Smooth muscle cell (in vitro differentiated cells): ENCODE measurements at regions not wholly inside any gene's neighbourhood (a gene's known extent, or its start where the extent isn't known, plus 50 kb on each side); places are given as distances from the start of the nearest gene placed in this dataset.
"Not testable (repeated sequence)": the region's sequence is repeated elsewhere in the genome, so short reads cannot be mapped to it uniquely, and the experiment has no call there.

Experiments
- DNase-seq: peaks from one replicate; lab custom pipeline; 2025; ENCODE audit not compliant: unreplicated experiment; lab: John Stamatoyannopoulos, UW
- H2AFZ ChIP-seq: fragments of 200-600 bp; sonication (generic); 2 replicates; pipeline ENCODE4 v1.6.0; 2016; ENCODE audit warnings: antibody characterized with exemption, low read depth, mild to moderate bottlenecking
- H3F3A ChIP-seq: fragments of 200-600 bp; sonication (generic); 2 replicates; pipeline ENCODE4 v1.6.0; 2017; ENCODE audit warnings: antibody characterized with exemption, low read depth
- H3K27ac ChIP-seq: fragments of 200-600 bp; sonication (generic); 2 replicates; pipeline ENCODE4 v1.5.1; 2016; ENCODE audit warnings: low read depth, mild to moderate bottlenecking
- H3K27me3 ChIP-seq: fragments of 200-600 bp; sonication (generic); 2 replicates; pipeline ENCODE4 v1.6.1; 2016; ENCODE audit warnings: low read depth, mild to moderate bottlenecking
- H3K36me3 ChIP-seq: fragments of 200-600 bp; sonication (generic); 2 replicates; pipeline ENCODE4 v1.5.1; 2016; ENCODE audit warnings: low read depth
- H3K4me1 ChIP-seq: fragments of 200-600 bp; sonication (generic); 2 replicates; pipeline ENCODE4 v1.5.1; 2016; ENCODE audit warnings: low read depth
- H3K4me2 ChIP-seq: fragments of 200-600 bp; sonication (generic); 2 replicates; pipeline ENCODE4 v1.6.0; 2016; ENCODE audit warnings: mild to moderate bottlenecking
- H3K4me3 ChIP-seq: fragments of 200-600 bp; sonication (generic); 2 replicates; pipeline ENCODE4 v1.5.1; 2016; ENCODE audit warnings: mild to moderate bottlenecking
- H3K79me2 ChIP-seq: fragments of 200-600 bp; sonication (generic); 2 replicates; pipeline ENCODE4 v1.6.0; 2016; ENCODE audit warnings: low read depth, mild to moderate bottlenecking
- H3K9ac ChIP-seq: fragments of 200-600 bp; sonication (generic); 2 replicates; pipeline ENCODE4 v1.6.0; 2016; ENCODE audit warnings: low read depth
- H3K9me3 ChIP-seq: fragments of 200-600 bp; sonication (generic); replicated peaks from 2 replicates; pipeline ENCODE4 v1.5.1; 2016; ENCODE audit warnings: low read depth
- H4K20me1 ChIP-seq: fragments of 200-600 bp; sonication (generic); 2 replicates; pipeline ENCODE4 v1.6.0; 2016; ENCODE audit warnings: low read depth
- WGBS: methylation state at CpG from one replicate; pipeline ENCODE4 v1.1.7; 2016; ENCODE audit warnings: low lambda C conversion rate; 5-methylcytosine and 5-hydroxymethylcytosine counted together
- TF ChIP-seq, protein P1 (sequence below): fragments of 200-600 bp; sonication (generic); IDR thresholded peaks from 2 replicates; pipeline ENCODE4 v1.5.1; 2017; ENCODE audit warnings: borderline replicate concordance, mild to moderate bottlenecking, antibody characterized with exemption; ENCODE audit not compliant: insufficient read depth, poor library complexity, severe bottlenecking

DNA sequence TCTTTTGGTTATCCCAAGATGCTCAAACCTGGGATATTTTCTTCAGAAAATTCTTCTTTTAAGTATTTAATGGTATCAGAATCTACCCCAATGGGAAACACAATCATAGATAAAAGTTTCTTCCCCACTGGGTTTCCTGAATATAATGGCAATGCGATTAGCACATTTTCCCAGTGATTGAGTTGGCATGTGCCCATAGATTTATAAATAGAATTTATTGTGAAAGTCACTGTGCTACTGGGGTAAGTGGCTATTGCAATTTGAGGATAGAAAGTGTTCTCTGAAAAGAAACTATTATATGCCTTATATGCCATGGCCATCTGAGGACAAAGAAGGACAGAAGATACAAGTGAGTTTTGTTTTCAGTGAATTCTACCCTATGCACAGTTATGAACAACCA lies 99.0 kb upstream of the RBMS3 start:
- no peaks in the 10 kb centered on the region for H3K79me2 ChIP-seq
- no peak overlapping the region for H2AFZ ChIP-seq
- WGBS, result 97% methylated on average over 1 of the region's 1 CpG
- H3K36me3 ChIP-seq, result no peaks in the 10 kb centered on the region
- H3K27ac ChIP-seq, result no peak overlapping the region
- peaks cover 19% of the 10 kb centered on the region for H3K4me1 ChIP-seq
- H4K20me1 ChIP-seq, result no peaks in the 10 kb centered on the region
- H3K27me3 ChIP-seq, result no peaks in the 10 kb centered on the region
- peaks cover 11% of the 10 kb centered on the region for H3F3A ChIP-seq
- H3K4me2 ChIP-seq, result no peak overlapping the region
- DNase-seq, result no peak
- TF ChIP-seq, protein P1, sequence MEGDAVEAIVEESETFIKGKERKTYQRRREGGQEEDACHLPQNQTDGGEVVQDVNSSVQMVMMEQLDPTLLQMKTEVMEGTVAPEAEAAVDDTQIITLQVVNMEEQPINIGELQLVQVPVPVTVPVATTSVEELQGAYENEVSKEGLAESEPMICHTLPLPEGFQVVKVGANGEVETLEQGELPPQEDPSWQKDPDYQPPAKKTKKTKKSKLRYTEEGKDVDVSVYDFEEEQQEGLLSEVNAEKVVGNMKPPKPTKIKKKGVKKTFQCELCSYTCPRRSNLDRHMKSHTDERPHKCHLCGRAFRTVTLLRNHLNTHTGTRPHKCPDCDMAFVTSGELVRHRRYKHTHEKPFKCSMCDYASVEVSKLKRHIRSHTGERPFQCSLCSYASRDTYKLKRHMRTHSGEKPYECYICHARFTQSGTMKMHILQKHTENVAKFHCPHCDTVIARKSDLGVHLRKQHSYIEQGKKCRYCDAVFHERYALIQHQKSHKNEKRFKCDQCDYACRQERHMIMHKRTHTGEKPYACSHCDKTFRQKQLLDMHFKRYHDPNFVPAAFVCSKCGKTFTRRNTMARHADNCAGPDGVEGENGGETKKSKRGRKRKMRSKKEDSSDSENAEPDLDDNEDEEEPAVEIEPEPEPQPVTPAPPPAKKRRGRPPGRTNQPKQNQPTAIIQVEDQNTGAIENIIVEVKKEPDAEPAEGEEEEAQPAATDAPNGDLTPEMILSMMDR, result no peak
- no peak overlapping the region for H3K9ac ChIP-seq
- H3K9me3 ChIP-seq, result no peaks in the 10 kb centered on the region
- no peak overlapping the region for H3K4me3 ChIP-seq

DNA sequence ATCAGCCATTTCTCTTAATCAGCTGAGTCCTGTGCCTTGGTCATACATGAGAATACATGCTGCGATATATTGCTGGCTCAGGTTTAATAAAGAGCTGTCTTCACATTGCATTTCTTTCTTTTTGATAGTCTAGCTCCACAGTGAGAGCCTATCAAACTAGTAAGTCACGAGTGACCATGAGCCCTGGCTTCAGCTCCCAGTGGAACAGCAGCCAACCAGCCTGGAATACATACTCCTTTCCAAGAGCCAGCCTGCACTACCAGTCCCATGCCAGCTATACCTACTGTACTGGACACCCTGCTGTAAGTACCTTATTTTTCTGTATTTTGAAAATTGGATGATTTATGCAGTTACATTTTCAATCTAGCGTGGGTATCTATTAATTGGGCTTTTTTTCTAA lies 98.0 kb upstream of the RBMS3 start:
- DNase-seq, result not testable (repeated sequence)
- 94% methylated on average over 3 of the region's 3 CpGs for WGBS
- peak overlapping the region; percentile 95 for H3K27ac ChIP-seq

DNA sequence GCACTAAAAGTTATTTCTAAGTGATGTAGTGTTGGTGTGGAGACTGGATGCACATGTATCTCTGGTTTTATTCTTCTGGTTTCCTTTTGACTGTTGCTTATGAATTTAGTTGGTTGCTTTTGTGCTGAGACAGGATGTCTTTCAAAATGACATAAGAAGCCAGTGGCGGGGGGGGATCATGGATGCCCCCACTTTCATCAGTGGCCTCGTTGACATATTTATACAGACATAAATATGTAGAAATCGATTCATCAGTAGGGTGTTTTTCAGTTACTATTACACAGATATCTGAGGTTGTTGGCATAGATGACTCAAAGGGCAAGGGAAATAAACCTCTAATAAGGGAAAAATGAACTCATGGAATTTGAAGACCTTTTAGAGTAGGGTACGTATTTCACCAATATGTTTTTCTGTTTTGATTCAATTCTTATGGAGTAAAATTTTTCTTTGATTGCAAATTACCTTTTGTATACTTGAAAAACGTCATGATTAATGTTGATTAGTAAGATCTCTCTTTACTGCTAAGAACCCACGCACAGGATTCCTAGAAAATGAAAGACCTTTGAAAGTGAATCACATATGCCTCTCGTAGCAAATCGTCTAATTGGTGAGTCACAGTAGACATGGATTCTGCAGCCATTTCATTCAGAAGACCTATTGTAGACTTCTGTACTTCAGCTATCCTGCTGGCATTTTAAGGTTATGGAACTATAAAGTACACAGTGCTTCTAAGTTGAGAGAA lies 97.4 kb upstream of the RBMS3 start:
- TF ChIP-seq, protein P1, result no peak
- Histone ChIP-seq H3K4me1 (peaks cover 19% of the 10 kb centered on the region), H3K27ac (peak overlapping the region; percentile 95), H3K9me3 (no peaks in the 10 kb centered on the region), H3K79me2 (no peaks in the 10 kb centered on the region), H3K27me3 (no peaks in the 10 kb centered on the region), H2AFZ (no peak overlapping the region), H3K36me3 (no peaks in the 10 kb centered on the region), H3K4me2 (peak overlapping the region; percentile 71), H3F3A (peaks cover 14% of the 10 kb centered on the region), H3K9ac (no peak overlapping the region), H3K4me3 (no peak overlapping the region), H4K20me1 (no peaks in the 10 kb centered on the region)
- WGBS, result 52% methylated on average over 8 of the region's 8 CpGs
- no peak for DNase-seq

More for the DNA sequence above, 98.0 kb upstream of the RBMS3 start:
- H4K20me1 ChIP-seq, H3K9me3 ChIP-seq, H2AFZ ChIP-seq, H3K27me3 ChIP-seq, H3K4me3 ChIP-seq, H3K36me3 ChIP-seq, H3K9ac ChIP-seq, H3K79me2 ChIP-seq: not testable (repeated sequence)
- Histone ChIP-seq H3F3A (peaks cover 14% of the 10 kb centered on the region), H3K4me1 (peaks cover 19% of the 10 kb centered on the region), H3K4me2 (peak overlapping the region; percentile 71)

DNA sequence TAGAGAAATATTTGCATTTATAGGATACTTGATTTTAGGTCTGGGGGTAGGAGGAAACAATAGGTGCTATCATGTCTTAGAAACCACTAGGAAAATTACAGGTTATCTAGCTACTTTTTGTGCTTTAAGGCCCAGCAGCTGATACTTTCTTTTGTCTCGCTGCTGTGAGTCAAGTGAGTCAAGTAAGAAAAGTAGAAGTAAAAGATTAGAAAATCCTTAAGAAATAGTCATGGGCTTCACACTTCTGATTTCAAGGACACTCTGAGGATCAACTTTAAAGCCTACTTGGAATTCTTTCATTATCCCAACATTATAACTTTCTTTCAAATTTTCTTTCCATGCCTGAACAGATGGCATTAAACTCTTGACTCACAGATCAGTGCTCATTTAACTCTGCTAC lies 95.2 kb upstream of the RBMS3 start:
- Histone ChIP-seq H3K79me2 (no peaks in the 10 kb centered on the region), H4K20me1 (no peaks in the 10 kb centered on the region), H3K27ac (peak overlapping the region; percentile 95), H3K9me3 (no peaks in the 10 kb centered on the region), H3K4me3 (no peak overlapping the region), H3K9ac (peak overlapping the region; percentile 63), H3K36me3 (no peaks in the 10 kb centered on the region), H3K27me3 (no peaks in the 10 kb centered on the region), H3K4me1 (peaks cover 19% of the 10 kb centered on the region), H3F3A (peaks cover 14% of the 10 kb centered on the region), H2AFZ (no peak overlapping the region), H3K4me2 (peak overlapping the region; percentile 71)
- no peak for DNase-seq
- WGBS, result 6% methylated on average over 1 of the region's 1 CpG
- TF ChIP-seq, protein P1, result no peak
